Hepatocyte (in vitro differentiated cells): ENCODE measurements at regions not wholly inside any gene's neighbourhood (a gene's known extent, or its start where the extent isn't known, plus 50 kb on each side); places are given as distances from the start of the nearest gene placed in this dataset.

Experiments
- EZH2 ChIP-seq: fragments of 200-600 bp; sonication (generic); IDR thresholded peaks from 2 replicates; pipeline ENCODE4 v1.6.1; 2016; ENCODE audit warnings: antibody characterized with exemption, mild to moderate bottlenecking, borderline replicate concordance
- TF ChIP-seq, protein P1 (sequence below): fragments of 200-600 bp; sonication (generic); IDR thresholded peaks from 2 replicates; pipeline ENCODE4 v1.5.1; 2016; ENCODE audit warnings: antibody characterized with exemption, mild to moderate bottlenecking; ENCODE audit not compliant: poor library complexity

DNA sequence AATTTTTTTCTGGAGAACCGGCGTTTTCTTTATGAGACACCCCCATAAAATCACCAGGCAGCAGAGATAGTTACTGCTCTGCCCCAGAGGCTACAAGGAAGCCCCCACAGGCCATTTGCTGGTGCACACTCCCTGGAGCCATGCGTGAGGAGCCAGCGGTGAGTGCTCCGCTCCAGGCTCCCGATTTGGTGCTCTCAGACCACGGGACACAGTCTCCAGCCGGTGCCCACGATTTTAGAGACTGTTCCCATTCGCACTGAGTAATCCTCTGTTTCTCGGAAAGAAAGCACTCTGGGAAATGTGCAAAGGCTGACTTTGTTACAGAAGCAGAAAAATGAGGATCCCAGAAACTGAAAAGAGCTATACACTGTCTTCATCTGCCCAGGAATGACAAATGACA is 104.9 kb downstream of the RNASET2 start:
- TF ChIP-seq, protein P1, sequence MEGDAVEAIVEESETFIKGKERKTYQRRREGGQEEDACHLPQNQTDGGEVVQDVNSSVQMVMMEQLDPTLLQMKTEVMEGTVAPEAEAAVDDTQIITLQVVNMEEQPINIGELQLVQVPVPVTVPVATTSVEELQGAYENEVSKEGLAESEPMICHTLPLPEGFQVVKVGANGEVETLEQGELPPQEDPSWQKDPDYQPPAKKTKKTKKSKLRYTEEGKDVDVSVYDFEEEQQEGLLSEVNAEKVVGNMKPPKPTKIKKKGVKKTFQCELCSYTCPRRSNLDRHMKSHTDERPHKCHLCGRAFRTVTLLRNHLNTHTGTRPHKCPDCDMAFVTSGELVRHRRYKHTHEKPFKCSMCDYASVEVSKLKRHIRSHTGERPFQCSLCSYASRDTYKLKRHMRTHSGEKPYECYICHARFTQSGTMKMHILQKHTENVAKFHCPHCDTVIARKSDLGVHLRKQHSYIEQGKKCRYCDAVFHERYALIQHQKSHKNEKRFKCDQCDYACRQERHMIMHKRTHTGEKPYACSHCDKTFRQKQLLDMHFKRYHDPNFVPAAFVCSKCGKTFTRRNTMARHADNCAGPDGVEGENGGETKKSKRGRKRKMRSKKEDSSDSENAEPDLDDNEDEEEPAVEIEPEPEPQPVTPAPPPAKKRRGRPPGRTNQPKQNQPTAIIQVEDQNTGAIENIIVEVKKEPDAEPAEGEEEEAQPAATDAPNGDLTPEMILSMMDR = no peak
- no peak for TF ChIP-seq EZH2
